ENCODE measurements at regions not wholly inside any gene's neighbourhood (a gene's known extent, or its start where the extent isn't known, plus 50 kb on each side); places are given as distances from the start of the nearest gene placed in this dataset.
A peak's percentile ranks its signal among the peaks of the same experiment; 100 is the strongest.
"Not testable (repeated sequence)": the region's sequence is repeated elsewhere in the genome, so short reads cannot be mapped to it uniquely, and the experiment has no call there.

DNA sequence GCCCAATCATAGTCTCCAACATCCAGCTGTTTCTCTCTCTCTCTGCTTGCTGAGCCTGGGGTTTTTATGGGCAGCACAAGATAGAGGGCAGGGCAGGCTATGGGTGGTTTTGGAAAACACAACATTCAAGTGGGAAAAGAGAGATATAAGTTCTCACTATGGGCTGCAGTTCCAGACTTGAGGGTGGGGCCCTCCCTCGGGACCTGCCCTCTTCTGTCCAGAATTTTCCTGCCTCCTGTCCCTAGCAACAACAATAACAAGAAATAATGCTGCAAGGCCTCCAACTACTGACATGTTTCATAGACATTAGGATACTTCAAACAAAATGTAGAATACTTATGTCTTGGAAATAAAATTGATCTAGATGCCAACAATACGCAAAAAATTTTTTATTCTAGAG lies 107.8 kb downstream of the C18orf54 start:
- no peak for DNase-seq (ENCODE audit: low read depth)
- TF ChIP-seq, protein P1, sequence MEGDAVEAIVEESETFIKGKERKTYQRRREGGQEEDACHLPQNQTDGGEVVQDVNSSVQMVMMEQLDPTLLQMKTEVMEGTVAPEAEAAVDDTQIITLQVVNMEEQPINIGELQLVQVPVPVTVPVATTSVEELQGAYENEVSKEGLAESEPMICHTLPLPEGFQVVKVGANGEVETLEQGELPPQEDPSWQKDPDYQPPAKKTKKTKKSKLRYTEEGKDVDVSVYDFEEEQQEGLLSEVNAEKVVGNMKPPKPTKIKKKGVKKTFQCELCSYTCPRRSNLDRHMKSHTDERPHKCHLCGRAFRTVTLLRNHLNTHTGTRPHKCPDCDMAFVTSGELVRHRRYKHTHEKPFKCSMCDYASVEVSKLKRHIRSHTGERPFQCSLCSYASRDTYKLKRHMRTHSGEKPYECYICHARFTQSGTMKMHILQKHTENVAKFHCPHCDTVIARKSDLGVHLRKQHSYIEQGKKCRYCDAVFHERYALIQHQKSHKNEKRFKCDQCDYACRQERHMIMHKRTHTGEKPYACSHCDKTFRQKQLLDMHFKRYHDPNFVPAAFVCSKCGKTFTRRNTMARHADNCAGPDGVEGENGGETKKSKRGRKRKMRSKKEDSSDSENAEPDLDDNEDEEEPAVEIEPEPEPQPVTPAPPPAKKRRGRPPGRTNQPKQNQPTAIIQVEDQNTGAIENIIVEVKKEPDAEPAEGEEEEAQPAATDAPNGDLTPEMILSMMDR (conservative IDR thresholded peaks at IDR 0.05; ENCODE audit: low read depth, low read length): no peak
- H3K4me3 ChIP-seq (ENCODE audit: low read depth, low read length): no peak overlapping the region

- TF ChIP-seq, protein P1 (conservative IDR thresholded peaks at IDR 0.05; ENCODE audit: low read depth, low read length): no peak
Measured at GRCh38 chr18:54466248-54467005, 108.7 kb downstream of the C18orf54 start.

DNA sequence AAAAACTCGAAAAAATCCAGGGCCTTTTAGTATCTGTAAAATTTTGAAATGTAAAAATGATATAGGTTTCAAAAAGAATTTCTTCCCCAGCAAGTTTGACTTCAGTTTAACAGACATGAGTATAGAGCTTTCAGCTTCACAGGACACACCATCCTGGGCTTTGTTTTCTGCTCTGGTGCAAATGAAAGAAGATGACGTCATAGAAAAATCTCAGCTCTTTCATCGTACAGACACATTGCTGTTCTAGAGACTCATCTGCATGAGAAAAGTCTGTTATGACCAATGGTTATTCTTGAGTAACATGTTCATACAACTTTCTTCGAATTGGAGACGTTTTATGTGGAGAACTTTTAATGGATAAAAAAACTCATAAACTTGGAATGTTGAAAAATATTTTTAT lies 111.7 kb upstream of the DYNAP start:
- peak; percentile 3 for DNase-seq (ENCODE audit: low read depth)
- no peak overlapping the region for H3K4me3 ChIP-seq (ENCODE audit: low read depth, low read length)
- TF ChIP-seq, protein P1 (conservative IDR thresholded peaks at IDR 0.05; ENCODE audit: low read depth, low read length): no peak

More at GRCh38 chr18:54466248-54467005, 108.7 kb downstream of the C18orf54 start:
- DNase-seq (ENCODE audit: low read depth): no peak
- H3K4me3 ChIP-seq (ENCODE audit: low read depth, low read length): no peak overlapping the region

- TF ChIP-seq, protein P1 (conservative IDR thresholded peaks at IDR 0.05; ENCODE audit: low read depth, low read length): no peak
- no peak overlapping the region for H3K4me3 ChIP-seq (ENCODE audit: low read depth, low read length)
- DNase-seq (ENCODE audit: low read depth): no peak
Measured at GRCh38 chr18:54480616-54481015, 110.4 kb upstream of the DYNAP start.

GRCh38 chr18:54502451-54502850 lies 88.6 kb upstream of the DYNAP start:
- not testable (repeated sequence) for DNase-seq (ENCODE audit: low read depth); H3K4me3 ChIP-seq (ENCODE audit: low read depth, low read length)

GRCh38 chr18:54503131-54503894 lies 87.7 kb upstream of the DYNAP start:
- DNase-seq (ENCODE audit: low read depth): no peak
- no peak overlapping the region for H3K4me3 ChIP-seq (ENCODE audit: low read depth, low read length)
- TF ChIP-seq, protein P1 (conservative IDR thresholded peaks at IDR 0.05; ENCODE audit: low read depth, low read length): no peak

DNA sequence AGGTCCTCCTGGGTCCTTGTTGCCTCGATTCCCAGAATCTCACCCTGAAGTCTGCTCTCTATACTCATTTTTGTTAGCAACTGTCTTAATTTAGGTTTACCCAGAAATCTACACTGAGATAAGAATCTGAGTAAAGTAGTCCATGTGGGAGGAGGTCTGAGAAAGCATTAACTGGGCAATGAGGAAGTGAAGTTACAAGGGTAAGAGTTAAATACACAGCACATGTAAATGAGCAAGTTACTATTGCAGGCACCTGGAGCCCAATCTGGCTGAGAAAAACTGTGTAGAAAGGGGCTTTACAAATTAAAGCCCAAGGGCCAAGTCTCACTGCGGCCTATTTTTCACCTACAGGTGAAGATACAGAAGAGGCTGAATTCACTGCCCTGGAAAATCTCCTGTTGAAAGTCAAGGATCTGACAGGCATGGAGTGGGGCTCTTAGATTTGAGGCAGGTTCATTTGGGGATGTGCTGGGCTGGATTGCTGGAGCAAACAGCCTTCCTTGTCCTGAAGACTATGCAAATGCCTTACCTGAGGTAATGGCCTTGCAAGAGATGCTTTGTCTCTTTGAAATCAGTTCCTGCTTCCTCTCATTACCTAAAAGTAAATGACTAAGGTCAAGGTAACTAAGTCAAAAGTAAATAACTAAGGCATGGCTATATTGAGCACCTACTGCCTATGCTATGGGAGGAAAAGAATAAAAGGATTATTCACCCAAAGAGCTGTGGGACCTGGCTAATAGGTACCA lies 84.4 kb upstream of the DYNAP start:
- TF ChIP-seq, protein P1 (conservative IDR thresholded peaks at IDR 0.05; ENCODE audit: low read depth, low read length): no peak
- H3K4me3 ChIP-seq (ENCODE audit: low read depth, low read length): no peak overlapping the region
- no peak for DNase-seq (ENCODE audit: low read depth)
